ENCODE measurements at regions not wholly inside any gene's neighbourhood (a gene's known extent, or its start where the extent isn't known, plus 50 kb on each side); places are given as distances from the start of the nearest gene placed in this dataset.

GRCh38 chr1:25117233-25117823 is 115.0 kb downstream of the SYF2 start:
- BruUV-seq (replicated peaks) = no TSS peak
- Histone ChIP-seq H3K14ac (replicated peaks; ENCODE audit: low read depth, low read length) (no peak overlapping the region), H3K56ac (ENCODE audit: extremely low read depth, insufficient read depth, low read length) (no peak overlapping the region), H2AFZ (replicated peaks; ENCODE audit: low read length, poor library complexity) (no peak overlapping the region), H3K36me3 (ENCODE audit: control insufficient read depth, insufficient read depth, low read length) (no peaks in the 10 kb centered on the region), H3K23ac (ENCODE audit: low read depth, low read length) (no peak overlapping the region), H3K4me1 (ENCODE audit: control insufficient read depth, insufficient read depth, low read length) (no peaks in the 10 kb centered on the region), H4K8ac (ENCODE audit: low read depth in 2 of 2, low read length in 2 of 2) (no peak overlapping the region), H3K4me3 (ENCODE audit: insufficient read depth, low read depth, low read length) (no peak overlapping the region), H3K4ac (ENCODE audit: low read depth, low read length) (no peak overlapping the region), H2BK5ac (ENCODE audit: low read depth, low read length, poor library complexity, severe bottlenecking) (no peak overlapping the region), H3K79me1 (ENCODE audit: low read depth in 1 of 2, low read length in 2 of 2) (no peaks in the 10 kb centered on the region), H4K5ac (ENCODE audit: low read depth, low read length) (no peak overlapping the region), H3K18ac (ENCODE audit: low read depth, low read length) (no peak overlapping the region), H4K91ac (ENCODE audit: insufficient read depth, low read depth, low read length) (no peak overlapping the region), H4K20me1 (ENCODE audit: insufficient read depth, low read length) (no peaks in the 10 kb centered on the region), H2BK120ac (ENCODE audit: low read depth, low read length) (no peak overlapping the region), H2AK5ac (ENCODE audit: low read depth, low read length) (no peak overlapping the region), H3K27ac (ENCODE audit: insufficient read depth, low read length) (no peak overlapping the region), H2BK20ac (ENCODE audit: low read depth, low read length) (no peak overlapping the region), H3K9me1 (ENCODE audit: insufficient read depth, low read length) (no peaks in the 10 kb centered on the region), H2AK9ac (replicated peaks; ENCODE audit: low read depth, low read length, poor library complexity) (no peak overlapping the region), H3K9me3 (ENCODE audit: control insufficient read depth, insufficient read depth, low read length) (peaks cover 7% of the 10 kb centered on the region), H3K27me3 (ENCODE audit: control insufficient read depth, insufficient read depth, low read length) (peaks cover 47% of the 10 kb centered on the region), H3K9ac (ENCODE audit: low read depth, low read length) (no peak overlapping the region), H3K4me2 (ENCODE audit: low read depth, low read length) (no peak overlapping the region), H2BK15ac (ENCODE audit: low read depth, low read length) (no peak overlapping the region)
- DNase-seq (no peak), ATAC-seq (ENCODE audit: low read depth) (no peak)
- no CpG with 5 or more reads among the region's 7 CpGs for WGBS, 2 experiments (ENCODE audit: extremely low coverage in 2 of 2, insufficient read length in 1 of 2)
- in situ Hi-C loops (cut with MboI; ENCODE audit: low sequenced_read_pairs) = no loop called here
- ChIA-PET CTCF (no interaction called here), POLR2A (ENCODE audit: unreplicated experiment) (no interaction called here)
- intact Hi-C loops (cut with micrococcal nuclease) = no loop called here
- TF ChIP-seq CEBPB (IDR thresholded peaks at IDR 0.05; ENCODE audit: low read depth, low read length) (no peak), CHD1 (IDR thresholded peaks at IDR 0.05; ENCODE audit: low read depth, low read length) (no peak), ELK1 (IDR thresholded peaks at IDR 0.05; ENCODE audit: borderline replicate concordance, low read depth, low read length) (no peak), SMC3 (IDR thresholded peaks at IDR 0.05; ENCODE audit: low read depth, low read length) (no peak), RFX5 (IDR thresholded peaks at IDR 0.05; ENCODE audit: low read depth, low read length) (no peak), BHLHE40 (IDR thresholded peaks at IDR 0.05; ENCODE audit: low read depth, low read length) (no peak), MAZ (IDR thresholded peaks at IDR 0.05; ENCODE audit: borderline replicate concordance, low read depth, low read length) (no peak), RCOR1 (IDR thresholded peaks at IDR 0.05; ENCODE audit: insufficient replicate concordance, low read length) (no peak), POLR2A (IDR thresholded peaks at IDR 0.05; ENCODE audit: low read depth, low read length) (no peak), RAD21 (IDR thresholded peaks at IDR 0.05; ENCODE audit: low read length) (no peak), MAFK (IDR thresholded peaks at IDR 0.05; ENCODE audit: low read depth, low read length) (no peak), NFE2L2 (IDR thresholded peaks at IDR 0.05; ENCODE audit: low read depth, low read length) (no peak), CTCF (conservative IDR thresholded peaks at IDR 0.05; ENCODE audit: low read depth, low read length) (no peak), MXI1 (IDR thresholded peaks at IDR 0.05; ENCODE audit: borderline replicate concordance, low read depth, low read length) (no peak), USF2 (IDR thresholded peaks at IDR 0.05; ENCODE audit: low read depth, low read length) (no peak), FOS (IDR thresholded peaks at IDR 0.05; ENCODE audit: low read depth, low read length) (no peak)
- dilution Hi-C loops (cut with HindIII; ENCODE audit: low sequenced_read_pairs, unreplicated experiment) = no loop called here

Data from IMR-90 (cell line).